Inferior parietal cortex (tissue), 1 donor: ENCODE measurements at regions not wholly inside any gene's neighbourhood (a gene's known extent, or its start where the extent isn't known, plus 50 kb on each side); places are given as distances from the start of the nearest gene placed in this dataset.
A peak's percentile ranks its signal among the peaks of the same experiment; 100 is the strongest.
"Not testable (repeated sequence)": the region's sequence is repeated elsewhere in the genome, so short reads cannot be mapped to it uniquely, and the experiment has no call there.

Source experiments
- DNase-seq: peaks from one replicate; pipeline ENCODE4 v3.0.0-alpha.2; 2016; ENCODE audit errors: extremely low spot score

GRCh38 chr5:44543511-44543910 is 154.3 kb upstream of the FGF10 start:
- DNase-seq = no peak

- DNase-seq = no peak
Measured at GRCh38 chr5:44542470-44542869, 153.2 kb upstream of the FGF10 start.

- no peak for DNase-seq
Measured at GRCh38 chr5:44539602-44539919, 150.3 kb upstream of the FGF10 start.

GRCh38 chr5:44538797-44539601 is 149.8 kb upstream of the FGF10 start:
- no peak for DNase-seq

- DNase-seq = peak; percentile 58
Measured at GRCh38 chr5:44536650-44537260, 147.5 kb upstream of the FGF10 start.

- no peak for DNase-seq
Measured at GRCh38 chr5:44535621-44536020, 146.4 kb upstream of the FGF10 start.

GRCh38 chr5:44532981-44533380 is 143.8 kb upstream of the FGF10 start:
- no peak for DNase-seq

- not testable (repeated sequence) for DNase-seq
Measured at GRCh38 chr5:44531756-44532155, 142.5 kb upstream of the FGF10 start.

- not testable (repeated sequence) for DNase-seq
Measured at GRCh38 chr5:44530783-44531182, 141.6 kb upstream of the FGF10 start.

- DNase-seq = no peak
Measured at GRCh38 chr5:44511596-44511995, 122.4 kb upstream of the FGF10 start.

- DNase-seq = no peak
Measured at GRCh38 chr5:44506561-44506960, 117.3 kb upstream of the FGF10 start.

- no peak for DNase-seq
Measured at GRCh38 chr5:44499381-44499780, 110.2 kb upstream of the FGF10 start.

GRCh38 chr5:44497606-44498005 is 108.4 kb upstream of the FGF10 start:
- no peak for DNase-seq

GRCh38 chr5:44495280-44495679 is 106.1 kb upstream of the FGF10 start:
- DNase-seq = no peak

GRCh38 chr5:44489759-44490158 is 100.5 kb upstream of the FGF10 start:
- no peak for DNase-seq

- no peak for DNase-seq
Measured at GRCh38 chr5:44486591-44486990, 97.4 kb upstream of the FGF10 start.

- DNase-seq = no peak
Measured at GRCh38 chr5:44454002-44454401, 64.8 kb upstream of the FGF10 start.

GRCh38 chr5:44446399-44446798 is 57.2 kb upstream of the FGF10 start:
- no peak for DNase-seq

- no peak for DNase-seq
Measured at GRCh38 chr5:44443172-44443571, 54.0 kb upstream of the FGF10 start.

GRCh38 chr5:44441460-44441859 is 52.2 kb upstream of the FGF10 start:
- no peak for DNase-seq

GRCh38 chr5:44440186-44440585 is 51.0 kb upstream of the FGF10 start:
- no peak for DNase-seq
